Activated naive CD8-positive, alpha-beta T cell treated with anti-CD3 and anti-CD28 coated beads, Interleukin-2, amount 10 ng/mL, durations not matched to agents 7 days and 5 days (primary cell): ENCODE measurements at regions not wholly inside any gene's neighbourhood (a gene's known extent, or its start where the extent isn't known, plus 50 kb on each side); places are given as distances from the start of the nearest gene placed in this dataset.

ENCODE experiments used
- ATAC-seq: fragments of 150-1000 bp; cut with Tn5 transposase; one replicate; pipeline ENCODE4 v1.10.0; 2021; ENCODE audit warnings: low read depth, moderate library complexity
- POLR2A ChIA-PET: fragments of 350-600 bp; sonication (Branson Sonifier 250); formaldehyde crosslinking; loops from one replicate; lab custom pipeline; 2021; ENCODE audit warnings: antibody characterized with exemption; lab: Charles Lee
- DNase-seq: peaks from one replicate; pipeline ENCODE4 v3.0.0; 2021
- H3K27ac Mint-ChIP-seq: one replicate; pipeline ENCODE4 v1.8.0; 2022; ENCODE audit warnings: mild to moderate bottlenecking, mixed read lengths
- H3K27me3 Mint-ChIP-seq: one replicate; pipeline ENCODE4 v1.8.0; 2022; ENCODE audit warnings: mild to moderate bottlenecking, moderate library complexity, mixed read lengths
- H3K36me3 Mint-ChIP-seq: one replicate; pipeline ENCODE4 v1.8.0; 2021; ENCODE audit warnings: mild to moderate bottlenecking, mixed read lengths
- H3K4me1 Mint-ChIP-seq: one replicate; pipeline ENCODE4 v1.8.0; 2021; ENCODE audit warnings: mixed read lengths
- H3K4me3 Mint-ChIP-seq: one replicate; pipeline ENCODE4 v1.8.0; 2022; ENCODE audit warnings: mild to moderate bottlenecking, moderate library complexity, mixed read lengths
- H3K9me3 Mint-ChIP-seq: one replicate; pipeline ENCODE4 v1.8.0; 2021; ENCODE audit warnings: mixed read lengths

- Mint-ChIP-seq H3K27me3 (peaks cover 3% of the 10 kb centered on the region), H3K27ac (no peak overlapping the region), H3K36me3 (no peaks in the 10 kb centered on the region), H3K9me3 (no peaks in the 10 kb centered on the region), H3K4me3 (no peak overlapping the region), H3K4me1 (no peaks in the 10 kb centered on the region)
- POLR2A ChIA-PET, result no interaction called here
- DNase-seq (no peak), ATAC-seq (no peak)
These were observed 125.2 kb upstream of the SDK2 start for GRCh38 chr17:73769479-73769878.

GRCh38 chr17:73770115-73770848, 126.0 kb upstream of the SDK2 start:
- Mint-ChIP-seq H3K36me3 (no peaks in the 10 kb centered on the region), H3K4me3 (no peak overlapping the region), H3K4me1 (no peaks in the 10 kb centered on the region), H3K9me3 (no peaks in the 10 kb centered on the region), H3K27me3 (peaks cover 3% of the 10 kb centered on the region), H3K27ac (no peak overlapping the region)
- DNase-seq, result no peak
- POLR2A ChIA-PET, result no interaction called here
- no peak for ATAC-seq

GRCh38 chr17:73770849-73771229, 126.6 kb upstream of the SDK2 start:
- H3K9me3 Mint-ChIP-seq, result no peaks in the 10 kb centered on the region
- H3K27me3 Mint-ChIP-seq, result peaks cover 3% of the 10 kb centered on the region
- H3K4me3 Mint-ChIP-seq, result no peak overlapping the region
- no peaks in the 10 kb centered on the region for H3K4me1 Mint-ChIP-seq
- ATAC-seq, result no peak
- H3K27ac Mint-ChIP-seq, result no peak overlapping the region
- no peaks in the 10 kb centered on the region for H3K36me3 Mint-ChIP-seq
- no peak for DNase-seq
- POLR2A ChIA-PET, result no interaction called here

- DNase-seq (no peak), ATAC-seq (no peak)
- no peaks in the 10 kb centered on the region for H3K4me1 Mint-ChIP-seq
- no peak overlapping the region for H3K4me3 Mint-ChIP-seq
- no peak overlapping the region for H3K27ac Mint-ChIP-seq
- peaks cover 3% of the 10 kb centered on the region for H3K27me3 Mint-ChIP-seq
- no peaks in the 10 kb centered on the region for H3K36me3 Mint-ChIP-seq
- POLR2A ChIA-PET, result no interaction called here
- H3K9me3 Mint-ChIP-seq, result no peaks in the 10 kb centered on the region
These were observed 128.0 kb upstream of the SDK2 start for GRCh38 chr17:73772107-73772705.

- POLR2A ChIA-PET, result no interaction called here
- no peaks in the 10 kb centered on the region for H3K4me1 Mint-ChIP-seq
- no peak overlapping the region for H3K4me3 Mint-ChIP-seq
- no peaks in the 10 kb centered on the region for H3K9me3 Mint-ChIP-seq
- ATAC-seq, result no peak
- no peaks in the 10 kb centered on the region for H3K36me3 Mint-ChIP-seq
- H3K27me3 Mint-ChIP-seq, result peaks cover 3% of the 10 kb centered on the region
- no peak overlapping the region for H3K27ac Mint-ChIP-seq
- no peak for DNase-seq
These were observed 129.5 kb upstream of the SDK2 start for GRCh38 chr17:73773702-73774101.

GRCh38 chr17:73774852-73775251, 130.6 kb upstream of the SDK2 start:
- H3K36me3 Mint-ChIP-seq, result no peaks in the 10 kb centered on the region
- POLR2A ChIA-PET, result no interaction called here

GRCh38 chr17:73776351-73777130, 132.3 kb upstream of the SDK2 start:
- DNase-seq, result no peak
- H3K27ac Mint-ChIP-seq, result no peak overlapping the region
- H3K4me1 Mint-ChIP-seq, result no peaks in the 10 kb centered on the region
- ATAC-seq, result no peak
- POLR2A ChIA-PET, result no interaction called here
- H3K9me3 Mint-ChIP-seq, result no peaks in the 10 kb centered on the region
- peaks cover 6% of the 10 kb centered on the region for H3K27me3 Mint-ChIP-seq
- no peak overlapping the region for H3K4me3 Mint-ChIP-seq
- no peaks in the 10 kb centered on the region for H3K36me3 Mint-ChIP-seq

More at GRCh38 chr17:73774852-73775251, 130.6 kb upstream of the SDK2 start:
- Mint-ChIP-seq H3K4me1 (no peaks in the 10 kb centered on the region), H3K27me3 (peaks cover 3% of the 10 kb centered on the region), H3K9me3 (no peaks in the 10 kb centered on the region), H3K27ac (no peak overlapping the region), H3K4me3 (no peak overlapping the region)
- DNase-seq (no peak), ATAC-seq (no peak)

- Mint-ChIP-seq H3K27ac (no peak overlapping the region), H3K4me1 (no peaks in the 10 kb centered on the region), H3K9me3 (no peaks in the 10 kb centered on the region), H3K27me3 (peaks cover 6% of the 10 kb centered on the region), H3K36me3 (no peaks in the 10 kb centered on the region), H3K4me3 (no peak overlapping the region)
- no peak for DNase-seq
- ATAC-seq, result no peak
- POLR2A ChIA-PET, result no interaction called here
These were observed 132.8 kb upstream of the SDK2 start for GRCh38 chr17:73777131-73777449.

GRCh38 chr17:73782231-73782630, 138.0 kb upstream of the SDK2 start:
- peaks cover 5% of the 10 kb centered on the region for H3K27me3 Mint-ChIP-seq
- ATAC-seq (no peak), DNase-seq (no peak)
- no peaks in the 10 kb centered on the region for H3K9me3 Mint-ChIP-seq
- POLR2A ChIA-PET, result no interaction called here
- no peaks in the 10 kb centered on the region for H3K36me3 Mint-ChIP-seq
- no peak overlapping the region for H3K27ac Mint-ChIP-seq
- H3K4me1 Mint-ChIP-seq, result no peaks in the 10 kb centered on the region
- H3K4me3 Mint-ChIP-seq, result no peak overlapping the region

GRCh38 chr17:73782641-73783381, 138.6 kb upstream of the SDK2 start:
- POLR2A ChIA-PET, result no interaction called here
- Mint-ChIP-seq H3K4me3 (no peak overlapping the region), H3K27me3 (peaks cover 6% of the 10 kb centered on the region), H3K4me1 (no peaks in the 10 kb centered on the region), H3K9me3 (no peaks in the 10 kb centered on the region), H3K27ac (no peak overlapping the region), H3K36me3 (no peaks in the 10 kb centered on the region)
- ATAC-seq (no peak), DNase-seq (no peak)

GRCh38 chr17:73783382-73783766, 139.1 kb upstream of the SDK2 start:
- H3K36me3 Mint-ChIP-seq, result no peaks in the 10 kb centered on the region
- no peaks in the 10 kb centered on the region for H3K9me3 Mint-ChIP-seq
- H3K4me1 Mint-ChIP-seq, result no peaks in the 10 kb centered on the region
- no peak overlapping the region for H3K4me3 Mint-ChIP-seq
- no peak for DNase-seq
- ATAC-seq, result no peak
- H3K27me3 Mint-ChIP-seq, result peaks cover 6% of the 10 kb centered on the region
- no peak overlapping the region for H3K27ac Mint-ChIP-seq
- POLR2A ChIA-PET, result no interaction called here

GRCh38 chr17:73783945-73784603, 139.8 kb upstream of the SDK2 start:
- DNase-seq (no peak), ATAC-seq (no peak)
- peaks cover 6% of the 10 kb centered on the region for H3K27me3 Mint-ChIP-seq
- no peak overlapping the region for H3K4me3 Mint-ChIP-seq
- H3K4me1 Mint-ChIP-seq, result no peaks in the 10 kb centered on the region
- no peaks in the 10 kb centered on the region for H3K36me3 Mint-ChIP-seq
- POLR2A ChIA-PET, result no interaction called here
- H3K27ac Mint-ChIP-seq, result no peak overlapping the region
- H3K9me3 Mint-ChIP-seq, result no peaks in the 10 kb centered on the region

GRCh38 chr17:73785496-73785895, 141.3 kb upstream of the SDK2 start:
- DNase-seq, result no peak
- Mint-ChIP-seq H3K36me3 (no peaks in the 10 kb centered on the region), H3K9me3 (no peaks in the 10 kb centered on the region), H3K27ac (no peak overlapping the region), H3K4me1 (no peaks in the 10 kb centered on the region), H3K4me3 (no peak overlapping the region), H3K27me3 (peaks cover 6% of the 10 kb centered on the region)
- POLR2A ChIA-PET, result no interaction called here
- no peak for ATAC-seq
